ENCODE measurements at regions not wholly inside any gene's neighbourhood (a gene's known extent, or its start where the extent isn't known, plus 50 kb on each side); places are given as distances from the start of the nearest gene placed in this dataset.

- H3K9me3 ChIP-seq: no peaks in the 10 kb centered on the region
- no peaks in the 10 kb centered on the region for H3K36me3 ChIP-seq (ENCODE audit: low read depth, missing control alignments)
- intact Hi-C loops (cut with DNase I; ENCODE audit: low total_unique reads): no loop called here
- H3K4me3 ChIP-seq: no peak overlapping the region
- WGBS, 2 donors: 82 to 89% methylated on average over 3 of the region's 3 CpGs
- H3K27ac ChIP-seq: no peak overlapping the region
- TF ChIP-seq POLR2A (IDR thresholded peaks at IDR 0.05): no peak
- TF ChIP-seq CTCF (IDR thresholded peaks at IDR 0.05): no peak
- no peaks in the 10 kb centered on the region for H3K27me3 ChIP-seq
- no peak for DNase-seq
- no peaks in the 10 kb centered on the region for H3K4me1 ChIP-seq
Observed at GRCh38 chr3:154759966-154760365, 320.2 kb upstream of the MME start.

GRCh38 chr3:154758109-154758868, 321.8 kb upstream of the MME start:
- intact Hi-C loops (cut with DNase I; ENCODE audit: low total_unique reads): no loop called here
- 15% methylated on average over 5 of the region's 5 CpGs for WGBS, 2 donors
- TF ChIP-seq POLR2A (IDR thresholded peaks at IDR 0.05) (no peak), CTCF (IDR thresholded peaks at IDR 0.05) (peak; percentile 10 to 38 (median 16))
- Histone ChIP-seq H3K9me3 (no peaks in the 10 kb centered on the region), H3K27me3 (no peaks in the 10 kb centered on the region), H3K36me3 (ENCODE audit: low read depth, missing control alignments) (no peaks in the 10 kb centered on the region), H3K4me1 (no peaks in the 10 kb centered on the region), H3K27ac (no peak overlapping the region), H3K4me3 (no peak overlapping the region)
- no peak for DNase-seq

GRCh38 chr3:154753101-154753500, 323.1 kb upstream of the GPR149 start:
- Histone ChIP-seq H3K4me3 (no peak overlapping the region), H3K27ac (no peak overlapping the region), H3K27me3 (no peaks in the 10 kb centered on the region), H3K4me1 (no peaks in the 10 kb centered on the region), H3K36me3 (ENCODE audit: low read depth, missing control alignments) (no peaks in the 10 kb centered on the region), H3K9me3 (no peaks in the 10 kb centered on the region)
- DNase-seq: no peak
- WGBS, 2 donors: 85 to 89% methylated on average over 1 of the region's 1 CpG
- intact Hi-C loops (cut with DNase I; ENCODE audit: low total_unique reads): no loop called here
- TF ChIP-seq CTCF (IDR thresholded peaks at IDR 0.05): no peak
- TF ChIP-seq POLR2A (IDR thresholded peaks at IDR 0.05): no peak

GRCh38 chr3:154749514-154749913, 319.5 kb upstream of the GPR149 start:
- Histone ChIP-seq H3K27me3 (no peaks in the 10 kb centered on the region), H3K9me3 (no peaks in the 10 kb centered on the region), H3K4me3 (no peak overlapping the region), H3K4me1 (no peaks in the 10 kb centered on the region), H3K36me3 (ENCODE audit: low read depth, missing control alignments) (no peaks in the 10 kb centered on the region), H3K27ac (no peak overlapping the region)
- WGBS, 2 donors: 89 to 90% methylated on average over 3 of the region's 3 CpGs
- intact Hi-C loops (cut with DNase I; ENCODE audit: low total_unique reads): no loop called here
- TF ChIP-seq POLR2A (IDR thresholded peaks at IDR 0.05) (no peak), CTCF (IDR thresholded peaks at IDR 0.05) (no peak)
- no peak for DNase-seq

GRCh38 chr3:154745929-154746328, 315.9 kb upstream of the GPR149 start:
- TF ChIP-seq CTCF (IDR thresholded peaks at IDR 0.05): no peak
- TF ChIP-seq POLR2A (IDR thresholded peaks at IDR 0.05): no peak
- H3K4me1 ChIP-seq: no peaks in the 10 kb centered on the region
- intact Hi-C loops (cut with DNase I; ENCODE audit: low total_unique reads): no loop called here
- DNase-seq: no peak
- H3K27ac ChIP-seq: no peak overlapping the region
- H3K36me3 ChIP-seq (ENCODE audit: low read depth, missing control alignments): no peaks in the 10 kb centered on the region
- no peaks in the 10 kb centered on the region for H3K27me3 ChIP-seq
- H3K9me3 ChIP-seq: no peaks in the 10 kb centered on the region
- H3K4me3 ChIP-seq: no peak overlapping the region
- WGBS, 2 donors: 48 to 57% methylated on average over 1 of the region's 1 CpG

Data from testis (tissue), 2 donors.